Nephron progenitor cell (in vitro differentiated cells): ENCODE measurements at regions not wholly inside any gene's neighbourhood (a gene's known extent, or its start where the extent isn't known, plus 50 kb on each side); places are given as distances from the start of the nearest gene placed in this dataset.

ENCODE experiments used
- DNase-seq: peaks from one replicate; pipeline ENCODE4 v3.0.0; 2021
- H3K27ac Mint-ChIP-seq: 2 replicates; pipeline ENCODE4 v1.8.0; 2021; ENCODE audit warnings: mild to moderate bottlenecking, moderate library complexity, mixed read lengths
- H3K27me3 Mint-ChIP-seq: 2 replicates; pipeline ENCODE4 v1.8.0; 2021; ENCODE audit warnings: mild to moderate bottlenecking, low read depth, mixed read lengths; ENCODE audit not compliant: poor library complexity
- H3K36me3 Mint-ChIP-seq: 2 replicates; pipeline ENCODE4 v1.8.0; 2021; ENCODE audit warnings: low read depth, mixed read lengths
- H3K4me1 Mint-ChIP-seq: 2 replicates; pipeline ENCODE4 v1.8.0; 2021; ENCODE audit warnings: mixed read lengths
- H3K4me3 Mint-ChIP-seq: 2 replicates; pipeline ENCODE4 v1.8.0; 2021; ENCODE audit warnings: mild to moderate bottlenecking, moderate library complexity, mixed read lengths
- H3K9me3 Mint-ChIP-seq: 2 replicates; pipeline ENCODE4 v1.8.0; 2021; ENCODE audit warnings: mild to moderate bottlenecking, moderate library complexity, mixed read lengths
- TF ChIP-seq, protein P1 (sequence below): fragments of 200-600 bp; sonication (generic); IDR thresholded peaks from 2 replicates; pipeline ENCODE4 v1.5.0; 2021; ENCODE audit warnings: antibody characterized with exemption

DNA sequence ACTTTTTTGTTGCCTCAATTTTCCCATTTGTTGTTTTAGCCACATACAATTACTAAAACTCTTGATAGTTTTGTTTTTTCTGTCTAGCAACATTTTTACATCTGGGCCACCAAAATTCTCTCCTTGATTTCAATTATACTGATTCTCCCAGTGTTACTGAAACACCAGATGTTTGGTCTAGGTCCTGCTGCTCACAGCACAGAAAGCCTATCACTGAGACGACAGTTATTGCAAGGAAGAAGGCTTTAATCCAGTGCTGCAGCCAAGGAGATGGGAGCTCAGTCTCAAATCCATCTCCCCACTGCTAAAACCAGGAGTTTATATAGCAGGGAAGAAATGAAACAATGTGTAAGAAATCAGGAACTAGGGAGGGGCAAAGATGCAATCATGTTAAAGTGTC is 837.7 kb upstream of the CNTN5 start:
- peaks cover 3% of the 10 kb centered on the region for H3K27me3 Mint-ChIP-seq
- no peak overlapping the region for H3K27ac Mint-ChIP-seq
- no peak for DNase-seq
- H3K9me3 Mint-ChIP-seq = peaks cover 17% of the 10 kb centered on the region
- peaks cover 3% of the 10 kb centered on the region for H3K36me3 Mint-ChIP-seq
- H3K4me1 Mint-ChIP-seq = no peaks in the 10 kb centered on the region
- TF ChIP-seq, protein P1, sequence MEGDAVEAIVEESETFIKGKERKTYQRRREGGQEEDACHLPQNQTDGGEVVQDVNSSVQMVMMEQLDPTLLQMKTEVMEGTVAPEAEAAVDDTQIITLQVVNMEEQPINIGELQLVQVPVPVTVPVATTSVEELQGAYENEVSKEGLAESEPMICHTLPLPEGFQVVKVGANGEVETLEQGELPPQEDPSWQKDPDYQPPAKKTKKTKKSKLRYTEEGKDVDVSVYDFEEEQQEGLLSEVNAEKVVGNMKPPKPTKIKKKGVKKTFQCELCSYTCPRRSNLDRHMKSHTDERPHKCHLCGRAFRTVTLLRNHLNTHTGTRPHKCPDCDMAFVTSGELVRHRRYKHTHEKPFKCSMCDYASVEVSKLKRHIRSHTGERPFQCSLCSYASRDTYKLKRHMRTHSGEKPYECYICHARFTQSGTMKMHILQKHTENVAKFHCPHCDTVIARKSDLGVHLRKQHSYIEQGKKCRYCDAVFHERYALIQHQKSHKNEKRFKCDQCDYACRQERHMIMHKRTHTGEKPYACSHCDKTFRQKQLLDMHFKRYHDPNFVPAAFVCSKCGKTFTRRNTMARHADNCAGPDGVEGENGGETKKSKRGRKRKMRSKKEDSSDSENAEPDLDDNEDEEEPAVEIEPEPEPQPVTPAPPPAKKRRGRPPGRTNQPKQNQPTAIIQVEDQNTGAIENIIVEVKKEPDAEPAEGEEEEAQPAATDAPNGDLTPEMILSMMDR = no peak
- H3K4me3 Mint-ChIP-seq = no peak overlapping the region

- DNase-seq = no peak
- peaks cover 17% of the 10 kb centered on the region for H3K9me3 Mint-ChIP-seq
- TF ChIP-seq, protein P1 = no peak
- H3K4me1 Mint-ChIP-seq = no peaks in the 10 kb centered on the region
- H3K4me3 Mint-ChIP-seq = no peak overlapping the region
- H3K36me3 Mint-ChIP-seq = peaks cover 3% of the 10 kb centered on the region
- H3K27ac Mint-ChIP-seq = no peak overlapping the region
- H3K27me3 Mint-ChIP-seq = peaks cover 3% of the 10 kb centered on the region
Observed at GRCh38 chr11:98185245-98185644, 835.5 kb upstream of the CNTN5 start.

DNA sequence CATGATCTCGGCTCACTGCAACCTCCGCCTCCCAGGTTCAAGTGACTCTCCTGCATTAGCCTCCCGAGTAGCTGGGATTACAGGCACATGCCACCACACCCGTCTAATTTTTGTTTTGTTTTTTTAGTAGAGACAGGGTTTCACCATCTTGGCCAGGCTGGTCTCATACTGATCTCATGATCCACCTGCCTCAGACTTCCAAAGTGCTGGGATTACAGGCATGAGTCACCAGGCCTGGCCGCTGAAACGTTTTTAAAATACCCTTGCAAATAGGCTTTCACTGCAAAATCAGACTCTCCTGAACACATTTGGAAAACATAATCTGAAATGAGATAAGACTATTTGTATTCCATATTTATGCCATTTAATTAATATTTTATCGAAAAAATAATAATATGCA is 826.1 kb upstream of the CNTN5 start:
- Mint-ChIP-seq H3K27ac (no peak overlapping the region), H3K36me3 (no peaks in the 10 kb centered on the region), H3K9me3 (no peaks in the 10 kb centered on the region), H3K27me3 (no peaks in the 10 kb centered on the region), H3K4me3 (no peak overlapping the region), H3K4me1 (no peaks in the 10 kb centered on the region)
- no peak for DNase-seq
- TF ChIP-seq, protein P1 = no peak

DNA sequence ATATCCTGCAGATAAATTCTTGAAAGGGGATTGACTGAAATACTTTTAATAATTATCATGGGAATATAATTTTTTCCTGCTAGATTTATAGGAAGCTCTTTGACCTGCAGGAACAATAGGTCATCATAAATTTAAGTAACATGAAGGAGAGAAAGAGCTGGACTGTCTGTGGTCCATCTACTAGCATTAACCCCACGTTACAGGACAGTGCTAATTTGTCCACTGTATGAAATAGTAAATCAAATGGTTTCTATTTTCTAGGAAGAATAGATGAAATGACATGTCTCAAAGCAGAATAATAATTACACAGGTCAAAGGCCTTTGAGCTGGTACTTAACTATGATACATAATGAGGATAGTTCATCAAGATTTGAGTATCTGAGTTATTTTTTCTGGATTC is 825.4 kb upstream of the CNTN5 start:
- TF ChIP-seq, protein P1 = no peak
- H3K4me3 Mint-ChIP-seq = no peak overlapping the region
- no peaks in the 10 kb centered on the region for H3K27me3 Mint-ChIP-seq
- no peaks in the 10 kb centered on the region for H3K36me3 Mint-ChIP-seq
- H3K9me3 Mint-ChIP-seq = no peaks in the 10 kb centered on the region
- DNase-seq = no peak
- no peak overlapping the region for H3K27ac Mint-ChIP-seq
- H3K4me1 Mint-ChIP-seq = no peaks in the 10 kb centered on the region

DNA sequence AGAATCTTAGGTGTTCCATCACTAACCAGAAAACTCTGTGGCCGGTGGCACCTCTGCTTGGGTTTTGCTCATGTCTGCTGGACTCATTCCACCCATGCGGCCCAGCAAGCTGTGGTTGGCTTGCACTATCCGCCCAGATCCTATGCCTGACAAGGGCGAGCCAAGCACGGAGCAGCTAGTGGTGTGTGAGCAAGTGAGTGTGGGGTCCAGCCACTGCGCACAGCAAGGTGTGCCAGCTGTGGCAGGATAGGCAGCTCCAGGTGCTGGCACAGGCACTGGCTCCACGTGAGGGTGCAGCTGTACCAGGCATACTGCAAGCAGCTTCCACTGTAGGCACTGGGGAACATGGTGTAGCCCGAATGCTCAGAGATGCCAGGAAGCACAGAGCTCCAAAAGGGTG is 813.7 kb upstream of the CNTN5 start:
- TF ChIP-seq, protein P1 = no peak
- no peaks in the 10 kb centered on the region for H3K27me3 Mint-ChIP-seq
- H3K9me3 Mint-ChIP-seq = peaks cover 1% of the 10 kb centered on the region
- no peak for DNase-seq
- H3K27ac Mint-ChIP-seq = no peak overlapping the region
- no peaks in the 10 kb centered on the region for H3K4me1 Mint-ChIP-seq
- no peak overlapping the region for H3K4me3 Mint-ChIP-seq
- H3K36me3 Mint-ChIP-seq = no peaks in the 10 kb centered on the region

DNA sequence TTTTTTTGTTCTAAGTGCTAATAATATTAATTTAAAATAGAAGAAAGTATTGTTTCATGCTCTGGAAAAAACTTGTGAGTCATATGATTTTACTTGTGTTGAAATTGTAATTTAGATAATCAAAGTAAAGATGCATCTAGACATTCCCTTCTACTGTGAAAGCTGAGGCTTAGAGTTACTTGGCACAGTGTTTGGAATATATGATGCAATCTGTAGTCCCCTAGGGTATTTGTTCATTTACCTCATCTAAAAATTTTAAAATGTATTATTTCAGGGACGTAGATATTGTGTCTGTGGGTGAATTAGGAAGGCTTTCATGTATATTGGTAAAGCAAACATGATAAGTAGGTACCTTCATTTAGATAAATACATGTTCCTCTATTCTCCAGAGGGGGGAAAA is 793.5 kb upstream of the CNTN5 start:
- Mint-ChIP-seq H3K27me3 (no peaks in the 10 kb centered on the region), H3K36me3 (no peaks in the 10 kb centered on the region), H3K4me1 (no peaks in the 10 kb centered on the region), H3K9me3 (no peaks in the 10 kb centered on the region), H3K4me3 (no peak overlapping the region), H3K27ac (no peak overlapping the region)
- TF ChIP-seq, protein P1 = no peak
- no peak for DNase-seq
